ENCODE measurements at regions not wholly inside any gene's neighbourhood (a gene's known extent, or its start where the extent isn't known, plus 50 kb on each side); places are given as distances from the start of the nearest gene placed in this dataset.
"Not testable (repeated sequence)": the region's sequence is repeated elsewhere in the genome, so short reads cannot be mapped to it uniquely, and the experiment has no call there.

DNA sequence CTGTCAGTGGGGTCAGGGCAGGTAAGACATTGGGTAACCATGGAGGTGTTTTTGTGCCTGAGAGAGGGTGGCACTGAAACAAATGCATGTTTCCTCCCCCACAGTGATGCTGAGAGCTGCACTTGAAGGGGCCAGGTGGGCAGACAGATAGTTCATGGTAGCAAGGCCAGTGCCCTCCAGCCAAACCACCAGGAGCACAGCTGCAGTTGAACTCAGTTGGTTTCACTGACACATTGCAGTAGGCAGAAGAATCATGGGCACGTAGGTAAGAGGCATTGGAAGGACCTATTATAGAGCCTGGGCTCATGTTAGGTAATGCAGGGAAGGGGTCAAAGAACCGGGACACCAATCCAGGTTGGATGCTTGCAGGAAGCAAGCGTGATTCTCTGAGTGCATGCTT, 93.2 kb upstream of the ARL4C start:
- no peak for DNase-seq

DNA sequence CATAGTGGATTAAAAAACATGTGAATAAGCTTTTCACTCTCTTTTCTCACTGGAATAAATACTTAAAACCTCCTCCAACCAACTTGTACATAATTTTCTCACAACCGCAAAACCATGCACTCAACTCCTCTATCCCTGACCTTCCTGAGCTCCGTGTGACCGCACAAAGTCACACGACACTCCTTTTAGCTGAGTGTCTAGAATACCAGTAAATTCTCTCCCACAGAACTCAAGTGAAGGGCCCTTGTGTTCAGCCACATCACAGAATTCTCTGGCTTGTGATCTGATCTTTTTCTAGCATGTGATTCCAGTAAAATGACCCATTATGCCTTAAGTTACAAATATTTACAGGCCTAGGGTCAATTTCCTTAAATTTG, 91.2 kb upstream of the ARL4C start:
- DNase-seq, result no peak

DNA sequence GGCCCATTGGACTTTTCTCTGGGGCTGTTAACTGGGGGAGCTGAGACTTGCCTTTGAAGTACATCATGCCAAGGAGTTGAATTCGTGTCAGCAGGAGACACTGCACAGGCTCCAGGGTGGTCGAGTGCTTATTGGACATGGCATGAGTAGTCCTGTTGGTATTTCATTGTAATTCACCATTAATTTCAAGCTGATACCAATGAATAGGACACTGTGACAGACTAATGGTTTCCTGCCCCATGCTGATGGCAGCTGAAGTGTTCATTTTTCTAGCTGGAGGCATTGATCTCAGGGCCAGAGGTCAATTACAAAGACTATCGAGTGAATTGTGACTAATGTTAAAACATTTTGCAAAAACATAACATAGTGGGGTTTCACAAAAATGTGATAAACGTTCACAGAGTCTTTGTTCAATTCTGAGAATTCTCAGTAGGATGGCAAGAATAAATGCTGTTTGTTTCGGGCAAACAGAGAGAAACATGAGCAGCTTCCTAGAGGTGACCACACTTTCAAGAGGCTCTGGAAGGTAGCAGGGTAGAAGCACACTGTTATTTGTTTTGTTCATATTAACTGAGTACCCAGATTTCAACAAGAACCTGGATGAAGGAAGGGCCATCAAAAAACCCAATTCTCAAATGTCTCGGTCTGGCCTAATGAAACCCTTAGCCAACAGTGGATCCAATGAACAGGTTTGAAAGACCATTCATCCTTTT, 90.6 kb upstream of the ARL4C start:
- peak; percentile 6 for DNase-seq

DNA sequence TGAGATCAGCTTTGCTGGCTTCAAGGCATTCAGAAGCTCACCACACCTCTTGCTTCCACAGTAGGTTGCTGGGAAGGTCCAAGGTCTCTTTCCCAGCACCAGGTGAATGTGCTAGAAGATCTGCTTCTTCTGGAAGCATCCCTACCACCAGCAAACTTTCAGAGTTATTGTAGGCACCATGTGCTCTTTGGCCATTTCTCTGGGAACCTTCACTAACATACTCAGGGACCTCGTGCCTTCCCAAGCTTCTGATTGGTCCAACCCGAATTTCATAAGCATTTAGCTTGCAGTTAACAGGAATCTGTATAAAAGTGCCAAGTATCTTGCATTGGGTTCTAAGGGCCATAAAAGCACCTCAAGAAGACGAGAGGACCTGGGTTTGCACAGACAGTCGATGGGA, 86.5 kb upstream of the ARL4C start:
- no peak for DNase-seq

DNA sequence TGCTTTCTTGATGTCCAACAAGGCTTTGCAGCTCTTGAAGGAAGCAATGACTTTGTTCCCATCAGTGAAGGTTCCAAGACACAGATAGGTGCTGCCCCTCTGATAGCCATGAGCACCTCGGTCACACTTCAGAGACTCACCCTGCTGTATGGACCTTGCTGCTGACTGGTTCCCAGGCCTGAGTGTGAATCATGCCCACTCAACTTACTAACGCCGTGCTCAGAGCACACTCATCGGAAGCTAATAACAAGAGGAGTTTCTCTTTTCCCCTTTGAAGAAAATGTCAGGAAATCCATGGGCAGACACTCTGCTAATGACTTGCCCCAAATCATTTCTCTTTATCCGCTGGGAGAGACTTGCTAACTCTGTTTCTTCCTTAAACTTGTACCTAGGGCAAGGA, 83.8 kb upstream of the ARL4C start:
- no peak for DNase-seq

DNA sequence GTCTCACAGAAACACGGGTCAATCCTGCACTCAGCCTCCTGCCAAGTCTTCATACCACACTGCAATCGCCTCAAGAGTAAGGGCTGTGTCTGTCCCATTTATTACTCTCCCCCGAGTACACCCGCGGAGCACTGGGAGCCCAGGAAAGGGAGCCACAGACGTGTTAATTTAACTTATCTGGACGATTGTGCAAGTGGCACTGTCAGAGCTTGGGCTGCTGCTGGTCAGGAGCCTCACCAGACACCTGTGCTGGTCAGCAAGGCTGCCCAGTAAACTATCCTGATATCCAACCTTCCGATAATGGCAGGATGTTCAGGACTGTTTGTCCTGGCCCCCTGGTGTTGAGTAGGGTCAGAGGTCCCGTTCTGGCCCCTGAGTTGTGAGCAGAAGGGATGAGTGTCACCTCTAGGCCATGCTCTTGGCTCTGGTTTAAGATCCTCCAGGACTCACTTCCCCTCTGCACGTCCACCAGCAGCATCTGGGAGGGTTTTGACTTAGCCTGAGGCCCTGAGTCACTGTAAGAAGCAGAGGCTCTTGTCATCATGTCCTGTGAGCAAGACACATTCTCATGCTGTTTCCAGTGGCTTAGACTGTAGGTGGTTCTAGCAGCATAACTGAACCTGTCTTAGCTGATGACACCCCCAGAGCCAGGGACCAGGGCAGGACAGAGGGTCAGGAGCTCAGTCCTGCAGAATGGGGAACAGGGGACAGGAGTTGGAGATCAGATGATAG, 82.5 kb upstream of the ARL4C start:
- DNase-seq, result peak; percentile 2

DNA sequence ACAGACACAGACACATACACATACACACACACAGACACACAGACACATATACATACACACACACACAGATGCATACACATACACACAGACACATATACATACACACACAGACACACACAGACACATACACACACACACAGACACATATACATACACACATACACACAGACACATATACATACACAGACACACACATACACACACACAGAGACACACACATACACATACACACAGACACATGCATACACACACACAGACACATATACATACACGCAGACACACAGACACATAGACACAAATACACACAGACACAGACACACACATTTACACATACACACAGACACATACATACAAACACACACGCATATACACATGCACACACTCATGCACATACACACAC, 81.5 kb upstream of the ARL4C start:
- DNase-seq, result no peak

DNA sequence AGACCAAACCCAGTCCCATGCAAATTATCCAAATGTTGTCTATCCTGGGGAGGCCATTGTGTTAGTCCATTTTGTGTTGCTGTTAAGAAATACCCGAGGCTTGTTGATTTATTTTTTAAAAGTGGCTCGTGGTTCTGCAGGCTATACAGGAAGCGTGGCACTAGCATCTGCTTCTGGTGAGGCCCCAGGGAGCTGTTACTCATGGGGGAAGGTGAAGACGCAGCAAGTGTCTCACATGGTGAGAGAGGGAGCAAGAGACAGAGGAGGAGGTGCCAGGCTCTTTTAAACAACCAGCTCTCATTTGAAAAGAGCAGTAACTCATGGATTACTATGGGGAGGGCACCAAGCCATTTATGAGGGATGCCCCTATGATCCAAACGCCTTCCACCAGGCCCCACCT, 80.3 kb upstream of the ARL4C start:
- peak; percentile 67 for DNase-seq

DNA sequence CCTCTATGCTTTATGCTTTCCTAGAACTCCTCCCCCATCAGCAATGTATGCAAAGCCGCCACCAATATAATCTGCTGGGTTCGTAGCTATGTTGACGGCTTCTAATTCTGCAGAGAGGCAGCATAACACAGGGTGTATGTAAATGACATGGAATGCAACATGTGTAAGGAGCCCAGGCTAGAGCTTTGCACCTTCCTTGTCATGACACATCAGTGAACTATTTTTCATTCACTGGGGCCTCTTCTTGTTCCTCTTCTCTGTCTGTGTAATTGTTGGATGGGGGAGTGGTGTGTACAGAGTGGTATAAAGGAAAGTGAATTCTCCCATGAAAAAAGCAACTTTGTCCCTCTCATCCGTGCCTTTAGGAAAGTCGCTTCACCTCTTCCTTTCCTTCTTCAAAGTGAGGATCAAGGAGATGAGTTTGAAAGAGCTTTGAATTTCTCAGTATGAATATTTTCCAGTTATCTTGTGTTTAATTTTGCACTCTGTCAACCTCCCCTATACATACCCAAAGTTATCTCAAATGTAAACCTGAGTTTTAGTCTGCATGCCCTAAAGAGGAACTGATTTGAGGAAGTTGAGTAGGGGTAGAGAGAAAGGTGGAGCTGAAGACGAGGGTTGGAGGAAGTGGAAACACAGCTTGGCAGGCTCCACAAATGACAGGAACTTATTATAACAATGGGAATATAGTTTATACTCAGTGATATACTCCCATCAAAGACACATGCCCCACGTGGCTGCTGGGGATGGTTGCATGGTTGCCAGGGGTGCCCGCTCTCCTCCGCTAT, 74.9 kb upstream of the ARL4C start:
- no peak for DNase-seq

DNA sequence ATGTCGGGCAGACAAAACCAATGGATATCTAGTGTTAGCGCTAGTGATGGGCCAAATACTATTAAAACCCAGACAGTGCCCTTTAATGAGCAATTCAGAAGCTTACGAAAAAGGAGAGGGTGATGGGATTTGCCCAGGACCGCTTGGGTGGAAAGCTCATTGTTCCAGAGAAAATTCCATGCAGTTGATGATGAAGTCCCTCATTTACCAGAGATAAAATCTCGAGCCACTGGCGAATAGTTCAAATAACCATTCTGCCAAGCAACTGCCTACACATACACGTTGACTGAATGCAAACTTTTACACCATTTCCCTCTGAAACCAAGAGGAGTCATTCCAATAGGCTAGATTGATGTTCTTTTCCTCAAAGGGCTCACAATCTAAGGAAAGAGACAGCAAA, 73.6 kb upstream of the ARL4C start:
- no peak for DNase-seq

DNA sequence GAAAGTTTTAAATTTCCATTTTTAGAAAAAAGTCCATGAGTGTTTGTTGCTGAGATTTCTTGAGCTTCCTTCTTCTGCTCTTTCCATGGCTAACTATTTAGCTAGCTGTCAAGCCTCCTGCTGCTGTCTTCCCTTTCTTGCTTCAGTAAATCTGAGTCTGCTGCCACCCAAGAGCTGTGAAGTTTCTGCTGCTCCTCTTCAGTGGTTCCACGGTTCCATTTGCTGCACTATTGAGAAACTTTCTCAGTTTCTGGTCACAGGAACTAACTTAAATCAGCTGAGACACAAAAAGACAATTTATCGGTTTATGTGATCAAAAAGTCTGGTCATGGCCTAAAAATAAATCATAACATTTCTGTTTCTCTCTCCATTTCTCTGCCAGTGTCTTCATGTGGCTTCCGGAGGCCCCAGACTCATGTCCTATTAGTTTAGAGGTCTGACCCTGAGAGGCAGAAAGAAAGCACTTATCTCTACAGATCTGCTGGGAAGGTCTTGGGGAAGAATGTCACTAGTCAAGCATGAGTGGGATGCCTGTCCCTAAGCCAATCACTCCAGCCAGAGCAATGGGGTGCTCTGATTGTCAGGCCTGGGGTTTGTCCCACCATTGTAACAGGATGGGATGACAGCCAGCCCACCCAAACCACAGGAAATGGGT, 73.0 kb upstream of the ARL4C start:
- no peak for DNase-seq

DNA sequence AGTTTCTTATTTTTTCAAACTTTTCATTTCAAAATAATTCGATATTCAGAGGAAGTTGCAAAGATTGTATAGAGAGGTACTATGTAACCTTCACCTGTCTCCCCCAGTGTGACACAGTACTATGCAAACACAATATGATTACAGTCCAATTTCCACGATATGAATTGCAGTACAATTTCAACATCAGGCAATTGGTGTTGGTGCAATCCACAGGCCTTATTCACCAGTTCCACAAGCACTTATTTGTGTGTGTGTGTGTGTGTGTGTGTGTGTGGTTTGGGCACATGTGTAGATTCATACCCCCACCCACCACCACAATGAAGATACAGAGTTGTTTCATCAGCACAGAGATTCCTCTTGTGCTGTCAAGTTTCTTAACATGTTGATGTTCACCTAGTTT, 69.7 kb upstream of the ARL4C start:
- no peak for DNase-seq

DNA sequence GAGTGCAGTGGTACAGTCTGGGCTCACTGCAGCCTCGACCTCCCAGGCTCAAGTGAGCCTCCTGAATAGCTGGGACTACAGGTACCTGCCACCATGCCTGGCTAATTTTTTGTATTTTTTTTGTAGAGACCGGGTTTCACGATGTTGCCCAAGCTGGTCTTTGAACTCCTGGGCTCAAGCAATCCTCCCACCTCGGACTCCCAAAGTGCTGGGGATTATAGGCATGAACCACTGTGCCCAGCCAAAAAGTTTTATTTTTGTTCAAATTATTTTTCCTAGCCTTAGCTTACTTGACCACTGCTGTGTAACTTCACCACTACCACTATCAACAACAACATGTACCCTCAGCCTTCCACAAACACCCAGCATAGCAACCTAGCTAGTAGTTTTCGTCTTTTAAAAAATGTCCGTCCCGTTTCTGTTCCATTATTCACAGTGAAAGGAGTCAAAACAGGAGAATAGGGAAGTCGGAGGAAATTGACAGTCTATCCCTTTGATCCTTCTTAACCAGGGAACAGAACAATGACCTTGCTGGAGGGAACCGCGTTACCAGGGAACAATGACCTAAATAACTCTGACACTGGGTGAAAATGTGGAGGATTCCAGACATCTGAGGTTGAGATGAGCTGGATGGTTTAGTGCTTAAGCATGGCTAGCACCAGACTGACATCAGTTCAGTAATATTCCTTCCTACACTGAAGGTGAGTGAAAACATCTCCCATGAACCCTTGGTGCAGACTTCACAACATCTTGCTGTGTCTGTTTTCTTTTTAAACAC, 69.2 kb upstream of the ARL4C start:
- no peak for DNase-seq

DNA sequence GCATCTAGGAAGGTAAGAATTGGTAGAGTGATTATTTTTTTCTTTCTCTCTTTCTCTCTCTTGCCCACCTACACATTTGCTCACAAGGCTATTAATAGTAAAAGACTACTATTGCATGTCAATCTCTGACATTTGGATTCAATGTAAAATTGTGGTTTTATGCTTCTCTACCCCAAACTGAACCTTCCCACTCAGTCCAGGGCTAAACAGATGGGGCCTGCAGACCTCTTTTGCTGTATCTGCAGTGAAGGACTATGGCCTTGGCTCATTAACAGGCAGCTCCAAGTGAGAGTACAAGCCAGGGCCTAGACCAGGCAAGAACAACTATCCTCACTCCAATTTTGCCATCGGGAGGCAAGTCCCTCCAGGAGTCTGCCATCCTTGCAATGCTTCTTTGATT, 68.3 kb upstream of the ARL4C start:
- peak; percentile 46 for DNase-seq

DNA sequence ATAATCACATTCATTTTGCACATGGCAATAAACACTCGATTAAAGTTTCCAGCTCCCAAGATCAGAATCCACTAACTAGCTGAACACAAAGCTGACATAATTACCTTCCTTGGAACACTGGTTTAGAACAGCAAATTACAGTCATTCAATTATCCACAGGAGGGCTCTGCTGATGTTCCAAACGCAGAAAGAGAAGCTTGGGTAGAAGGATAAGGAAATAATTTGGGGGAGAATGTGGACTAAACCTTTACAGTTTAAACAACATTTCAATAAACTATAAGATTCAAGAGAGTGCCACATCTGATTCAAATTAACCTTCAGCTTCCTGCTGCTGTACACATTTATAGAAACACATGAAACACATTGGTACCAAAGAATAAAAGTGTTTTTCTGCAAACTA, 67.8 kb upstream of the ARL4C start:
- peak; percentile 86 for DNase-seq

DNA sequence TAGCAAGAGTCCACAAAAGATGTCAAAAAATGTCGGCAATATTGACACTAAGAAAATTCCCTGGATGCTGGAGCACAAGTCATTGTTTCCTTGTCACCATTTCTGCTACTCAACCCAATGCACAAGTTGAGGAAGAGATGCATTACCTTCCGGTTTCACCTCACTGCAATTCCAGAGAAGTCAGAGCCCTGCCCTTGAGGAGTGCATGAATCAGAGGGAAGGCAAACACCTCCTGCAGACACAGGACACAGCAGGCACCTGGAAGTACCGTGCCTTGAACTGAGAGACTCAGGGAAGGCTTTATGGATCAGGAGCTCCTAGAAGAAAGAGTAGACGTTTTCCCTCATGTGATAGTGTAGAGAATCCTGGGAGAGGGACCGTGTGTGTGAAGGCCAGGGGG, 62.7 kb upstream of the ARL4C start:
- peak; percentile 63 for DNase-seq

DNA sequence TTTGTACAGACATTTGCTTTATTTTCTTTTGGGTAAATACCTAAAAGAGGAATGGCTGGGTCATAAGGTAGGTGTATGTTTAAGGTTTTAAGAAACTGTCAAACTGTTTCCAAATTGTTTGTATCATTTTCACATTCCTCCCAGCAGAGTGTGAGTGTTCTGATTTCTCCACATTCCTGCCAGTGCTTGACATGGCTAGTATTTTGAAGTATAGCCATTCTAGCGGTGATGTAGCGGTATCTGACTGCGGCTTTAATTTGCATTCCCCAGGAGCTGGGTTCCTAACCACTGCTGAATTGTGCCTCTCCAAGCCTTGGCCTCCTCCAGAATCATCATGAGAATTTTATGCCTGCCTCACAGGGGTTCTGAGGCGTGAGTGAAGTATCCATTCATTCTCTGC, 61.8 kb upstream of the ARL4C start:
- no peak for DNase-seq

DNA sequence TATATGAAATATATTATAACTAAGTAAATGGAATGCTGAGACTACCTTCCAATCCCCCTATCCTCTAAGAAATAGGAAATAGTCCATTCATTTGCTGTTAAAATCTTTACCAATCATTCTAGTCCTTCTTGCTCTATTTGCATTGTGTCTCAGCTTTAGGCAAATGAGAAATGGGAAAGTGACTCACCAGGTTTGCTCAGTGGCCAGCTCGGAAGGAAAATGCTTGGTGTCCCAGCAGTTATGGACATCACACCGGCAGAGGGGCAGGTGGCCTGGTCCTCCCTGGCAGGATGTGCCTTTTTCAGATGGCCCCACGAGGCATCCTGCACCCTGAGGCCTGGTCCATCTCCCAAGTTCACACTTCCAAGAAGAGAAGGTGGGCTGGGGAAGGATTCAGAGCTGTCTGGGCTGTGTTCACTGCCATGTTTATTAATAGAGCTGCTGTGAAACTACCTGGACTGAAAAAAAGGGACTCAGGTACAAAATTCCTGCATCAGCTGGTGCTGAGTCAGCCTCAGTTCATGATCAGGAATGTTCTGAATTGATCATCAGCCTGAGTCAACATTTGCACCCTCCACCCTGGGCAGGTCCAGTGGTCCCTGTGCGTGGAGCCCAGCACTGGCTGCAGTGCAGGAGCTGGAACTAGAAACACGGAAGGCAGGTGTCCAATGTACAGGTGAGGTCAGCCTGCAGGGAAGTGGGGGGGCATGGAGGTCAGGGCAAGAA, 60.1 kb upstream of the ARL4C start:
- DNase-seq, result no peak

DNA sequence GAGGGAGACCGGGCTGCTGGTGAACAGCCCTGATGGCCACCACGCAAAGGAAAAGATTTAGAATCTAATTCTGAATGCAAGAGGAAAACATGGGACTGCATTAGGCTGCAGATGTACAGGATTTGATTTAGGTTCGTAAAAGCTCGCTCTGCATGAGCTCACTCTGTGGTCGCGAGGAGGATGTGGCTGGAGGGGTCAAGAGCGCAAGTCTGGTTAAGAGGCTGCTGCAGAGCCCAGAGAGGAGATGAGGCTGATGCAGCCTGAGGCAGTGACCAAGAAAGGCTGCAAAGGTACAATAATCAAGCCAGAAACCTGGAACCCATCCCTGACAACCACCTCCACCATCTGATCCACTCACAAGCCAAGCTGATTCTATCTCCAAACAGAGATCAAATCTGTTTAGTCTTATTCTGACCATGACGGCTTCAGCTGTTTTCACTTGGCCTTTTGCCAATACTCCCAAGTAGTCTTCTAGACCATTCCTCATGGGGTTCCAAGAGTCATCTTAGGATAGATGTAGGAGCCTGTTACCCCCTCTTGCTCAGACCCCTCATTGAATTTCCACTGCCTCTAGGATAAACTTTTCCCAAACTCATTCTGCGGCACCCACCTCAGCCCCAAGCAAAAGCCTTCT, 58.9 kb upstream of the ARL4C start:
- no peak for DNase-seq

DNA sequence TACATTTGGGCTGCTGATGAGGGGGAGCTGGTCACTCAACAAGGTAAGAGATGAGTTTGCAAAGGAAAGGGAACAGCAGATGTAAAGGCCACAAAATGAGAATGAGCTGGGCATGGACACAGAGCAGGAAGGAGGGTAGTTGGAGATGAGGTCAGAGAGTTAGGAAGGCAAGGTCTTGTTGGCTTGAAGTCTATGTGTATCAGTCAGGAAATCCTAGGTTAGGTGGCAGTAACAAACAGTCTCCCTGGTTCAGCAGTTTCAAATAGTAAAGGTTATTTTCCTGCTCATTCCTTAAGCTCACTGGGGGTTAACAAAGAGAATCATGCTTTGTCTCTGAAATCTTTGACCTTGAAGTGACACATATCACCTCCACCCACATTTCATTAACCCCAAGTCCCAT, 58.3 kb upstream of the ARL4C start:
- no peak for DNase-seq

DNA sequence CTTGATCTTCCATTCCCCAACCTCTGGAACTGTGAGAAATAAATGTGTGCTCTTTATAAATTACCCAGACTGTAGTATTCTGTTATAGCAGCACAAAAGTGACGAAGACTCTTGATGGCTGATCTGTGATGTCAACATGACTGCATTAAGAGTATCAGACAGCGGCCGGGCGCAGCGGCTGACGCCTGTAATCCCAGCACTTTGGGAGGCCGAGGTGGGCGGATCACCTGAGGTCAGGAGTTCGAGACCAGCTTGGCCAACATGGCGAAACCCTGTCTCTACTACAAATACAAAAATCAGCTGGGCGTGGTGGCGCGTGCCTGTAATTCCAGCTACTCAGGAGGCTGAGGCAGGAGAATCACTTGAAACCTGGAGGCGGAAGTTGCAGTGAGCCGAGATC, 56.3 kb upstream of the ARL4C start:
- DNase-seq, result not testable (repeated sequence)
